Tibial artery (tissue), 4 donors: ENCODE measurements at regions not wholly inside any gene's neighbourhood (a gene's known extent, or its start where the extent isn't known, plus 50 kb on each side); places are given as distances from the start of the nearest gene placed in this dataset.

Experiments used
- DNase-seq, 2 donors: peaks; one replicate each; pipeline ENCODE4 v3.0.0-alpha.2; 2019
- H3K27ac ChIP-seq, 2 donors: fragments of 200-600 bp; sonication (generic) in 1 of 2; 1 replicate in 1 of 2; 2 replicates in 1 of 2; pipeline ENCODE4 v1.5.1; 2018 to 2019; ENCODE audit warnings: mild to moderate bottlenecking in 1 of 2
- H3K27me3 ChIP-seq, 2 donors: fragments of 200-600 bp; sonication (generic) in 1 of 2; one replicate each; pipeline versions ENCODE4 v1.5.1 to v1.6.0; 2016 to 2019
- H3K36me3 ChIP-seq, 3 donors: fragments of 200-600 bp; sonication (generic) in 2 of 3; one replicate each; pipeline ENCODE4 v1.5.1; 2016 to 2019; ENCODE audit warnings: mild to moderate bottlenecking in 2 of 3
- H3K4me1 ChIP-seq, 4 donors: fragments of 200-600 bp; sonication (generic) in 2 of 4; 1 replicate in 3 of 4; 2 replicates in 1 of 4; pipeline ENCODE4 v1.5.1; 2016 to 2019
- H3K4me3 ChIP-seq, 2 donors: fragments of 200-600 bp; sonication (generic) in 1 of 2; 1 replicate in 1 of 2; 2 replicates in 1 of 2; pipeline ENCODE4 v1.5.1; 2018 to 2019; ENCODE audit warnings: mild to moderate bottlenecking in 2 of 2
- H3K9me3 ChIP-seq, 3 donors: fragments of 200-600 bp; sonication (generic) in 1 of 3; one replicate each; pipeline ENCODE4 v1.5.1; 2016 to 2019
- intact Hi-C: fragments of 100-400 bp; cut with DNase I; formaldehyde crosslinking; loops from one replicate; pipeline ENCODE4 v1.15.0; 2023; ENCODE audit warnings: low total_unique reads
- TF ChIP-seq, protein P1 (sequence below), 2 experiments: fragments of 200-600 bp in 1 of 2; fragments of 450-650 bp in 1 of 2; IDR thresholded peaks; one replicate each; pipeline ENCODE4 v1.5.1; 2017 to 2019; ENCODE audit warnings: antibody characterized with exemption in 2 of 2, mild to moderate bottlenecking in 1 of 2, moderate library complexity in 1 of 2

DNA sequence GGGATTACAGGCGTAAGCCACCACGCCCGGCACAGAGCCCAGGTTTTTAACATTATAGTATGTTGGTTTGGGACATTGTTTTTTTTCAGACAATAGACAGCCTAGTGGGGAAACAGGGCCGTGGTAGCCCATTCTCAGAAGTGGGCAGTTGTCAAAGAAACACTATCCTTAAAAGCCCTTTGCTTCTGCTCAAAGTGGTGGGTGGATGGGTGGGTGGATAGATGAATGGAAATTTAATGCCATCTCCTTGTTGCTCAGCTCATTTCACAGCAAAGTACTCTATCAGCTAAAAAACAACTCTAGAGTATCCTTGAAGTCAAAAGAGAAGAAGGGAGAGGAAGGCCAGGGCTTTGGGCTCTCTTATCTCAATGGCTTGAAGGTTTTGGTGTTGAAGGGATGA is 137.8 kb downstream of the RRAGC start:
- Histone ChIP-seq H3K9me3 (peaks cover 0 to 2% (median 0%) of the 10 kb centered on the region in 3 donors), H3K4me1 (no peaks in the 10 kb centered on the region), H3K27ac (no peak overlapping the region), H3K27me3 (peaks cover 0 to 5% of the 10 kb centered on the region in 2 donors), H3K36me3 (no peaks in the 10 kb centered on the region), H3K4me3 (no peak overlapping the region)
- TF ChIP-seq, protein P1, sequence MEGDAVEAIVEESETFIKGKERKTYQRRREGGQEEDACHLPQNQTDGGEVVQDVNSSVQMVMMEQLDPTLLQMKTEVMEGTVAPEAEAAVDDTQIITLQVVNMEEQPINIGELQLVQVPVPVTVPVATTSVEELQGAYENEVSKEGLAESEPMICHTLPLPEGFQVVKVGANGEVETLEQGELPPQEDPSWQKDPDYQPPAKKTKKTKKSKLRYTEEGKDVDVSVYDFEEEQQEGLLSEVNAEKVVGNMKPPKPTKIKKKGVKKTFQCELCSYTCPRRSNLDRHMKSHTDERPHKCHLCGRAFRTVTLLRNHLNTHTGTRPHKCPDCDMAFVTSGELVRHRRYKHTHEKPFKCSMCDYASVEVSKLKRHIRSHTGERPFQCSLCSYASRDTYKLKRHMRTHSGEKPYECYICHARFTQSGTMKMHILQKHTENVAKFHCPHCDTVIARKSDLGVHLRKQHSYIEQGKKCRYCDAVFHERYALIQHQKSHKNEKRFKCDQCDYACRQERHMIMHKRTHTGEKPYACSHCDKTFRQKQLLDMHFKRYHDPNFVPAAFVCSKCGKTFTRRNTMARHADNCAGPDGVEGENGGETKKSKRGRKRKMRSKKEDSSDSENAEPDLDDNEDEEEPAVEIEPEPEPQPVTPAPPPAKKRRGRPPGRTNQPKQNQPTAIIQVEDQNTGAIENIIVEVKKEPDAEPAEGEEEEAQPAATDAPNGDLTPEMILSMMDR (IDR thresholded peaks at IDR 0.05) = no peak
- DNase-seq = no peak
- intact Hi-C loops = no loop called here

- Histone ChIP-seq H3K4me3 (no peak overlapping the region), H3K9me3 (peaks cover 0 to 3% (median 0%) of the 10 kb centered on the region in 3 donors), H3K27ac (no peak overlapping the region), H3K27me3 (peaks cover 0 to 5% of the 10 kb centered on the region in 2 donors), H3K36me3 (no peaks in the 10 kb centered on the region), H3K4me1 (no peaks in the 10 kb centered on the region)
- TF ChIP-seq, protein P1 (IDR thresholded peaks at IDR 0.05) = no peak
- intact Hi-C loops = no loop called here
- DNase-seq = no peak
These were observed 139.7 kb downstream of the RRAGC start for GRCh38 chr1:38719880-38720279.

GRCh38 chr1:38718031-38718430 is 141.5 kb downstream of the RRAGC start:
- H3K4me1 ChIP-seq = no peaks in the 10 kb centered on the region
- TF ChIP-seq, protein P1 (IDR thresholded peaks at IDR 0.05) = no peak
- no peak overlapping the region for H3K4me3 ChIP-seq
- H3K27ac ChIP-seq = no peak overlapping the region
- H3K27me3 ChIP-seq = peaks cover 0 to 5% of the 10 kb centered on the region in 2 donors
- peaks cover 0 to 3% (median 0%) of the 10 kb centered on the region in 3 donors for H3K9me3 ChIP-seq
- DNase-seq = no peak
- intact Hi-C loops = no loop called here
- H3K36me3 ChIP-seq = no peaks in the 10 kb centered on the region

GRCh38 chr1:38716229-38716628 is 143.3 kb downstream of the RRAGC start:
- TF ChIP-seq, protein P1 (IDR thresholded peaks at IDR 0.05) = no peak
- intact Hi-C loops = no loop called here
- Histone ChIP-seq H3K4me1 (no peaks in the 10 kb centered on the region), H3K4me3 (no peak overlapping the region), H3K36me3 (no peaks in the 10 kb centered on the region), H3K27ac (no peak overlapping the region), H3K9me3 (peaks cover 0 to 3% (median 0%) of the 10 kb centered on the region in 3 donors), H3K27me3 (no peaks in the 10 kb centered on the region)
- DNase-seq = no peak

GRCh38 chr1:38715415-38715814 is 144.2 kb downstream of the RRAGC start:
- Histone ChIP-seq H3K9me3 (peaks cover 0 to 3% (median 0%) of the 10 kb centered on the region in 3 donors), H3K27ac (no peak overlapping the region), H3K4me3 (no peak overlapping the region), H3K4me1 (no peaks in the 10 kb centered on the region), H3K36me3 (no peaks in the 10 kb centered on the region), H3K27me3 (no peaks in the 10 kb centered on the region)
- no peak for DNase-seq
- intact Hi-C loops = no loop called here
- TF ChIP-seq, protein P1 (IDR thresholded peaks at IDR 0.05) = no peak

DNA sequence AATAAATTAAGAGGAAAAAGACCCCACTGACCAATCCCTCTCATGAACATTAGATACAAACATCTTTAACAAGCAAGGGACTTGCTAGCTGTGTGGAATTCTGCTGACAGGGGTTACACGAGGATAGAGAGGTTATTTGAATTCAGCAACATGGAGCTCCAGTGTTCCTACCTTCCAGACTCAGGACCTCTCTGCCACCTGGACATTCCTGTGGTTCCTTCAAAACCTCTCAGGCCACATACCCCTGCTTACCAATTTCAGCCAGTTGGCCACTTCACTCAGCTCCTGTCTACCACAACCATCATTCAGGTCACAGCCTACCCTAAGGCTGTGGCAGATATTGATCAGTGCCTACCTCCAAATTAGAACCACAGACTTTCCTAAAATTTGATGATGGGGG is 147.5 kb downstream of the RRAGC start:
- no peak overlapping the region for H3K27ac ChIP-seq
- no peaks in the 10 kb centered on the region for H3K27me3 ChIP-seq
- TF ChIP-seq, protein P1 (IDR thresholded peaks at IDR 0.05) = no peak

More for the DNA sequence above, 147.5 kb downstream of the RRAGC start:
- no peak for DNase-seq
- no peaks in the 10 kb centered on the region for H3K4me1 ChIP-seq
- H3K4me3 ChIP-seq = no peak overlapping the region
- intact Hi-C loops = no loop called here
- no peaks in the 10 kb centered on the region for H3K36me3 ChIP-seq
- peaks cover 0 to 3% (median 0%) of the 10 kb centered on the region in 3 donors for H3K9me3 ChIP-seq
